GM12864 (cell line): ENCODE measurements at regions not wholly inside any gene's neighbourhood (a gene's known extent, or its start where the extent isn't known, plus 50 kb on each side); places are given as distances from the start of the nearest gene placed in this dataset.
A peak's percentile ranks its signal among the peaks of the same experiment; 100 is the strongest.
"Not testable (repeated sequence)": the region's sequence is repeated elsewhere in the genome, so short reads cannot be mapped to it uniquely, and the experiment has no call there.

Experiments
- DNase-seq: peaks from one replicate; pipeline ENCODE4 v3.0.0-alpha.2; 2011; ENCODE audit warnings: low read depth
- H3K4me3 ChIP-seq: 2 replicates; pipeline ENCODE4 v1.5.1; 2011; ENCODE audit warnings: mild to moderate bottlenecking, low read depth, low read length, control low read depth
- CTCF ChIP-seq: IDR thresholded peaks from 2 replicates; pipeline ENCODE4 v1.5.1; 2011; ENCODE audit warnings: low read depth, mild to moderate bottlenecking, moderate library complexity, low read length, control low read depth, inconsistent platforms; ENCODE audit errors: missing control alignments

- no peak for TF ChIP-seq CTCF
- peak; percentile 68 for DNase-seq
- no peak overlapping the region for H3K4me3 ChIP-seq
Measured at GRCh38 chr6:68087399-68088133, 547.5 kb upstream of the ADGRB3 start.

- TF ChIP-seq CTCF: no peak
- H3K4me3 ChIP-seq: no peak overlapping the region
- no peak for DNase-seq
Measured at GRCh38 chr6:68086199-68086598, 548.9 kb upstream of the ADGRB3 start.

GRCh38 chr6:68085599-68085998, 549.5 kb upstream of the ADGRB3 start:
- H3K4me3 ChIP-seq, DNase-seq: not testable (repeated sequence)

GRCh38 chr6:68082086-68082485, 553.0 kb upstream of the ADGRB3 start:
- no peak for DNase-seq
- TF ChIP-seq CTCF: no peak
- no peak overlapping the region for H3K4me3 ChIP-seq

- DNase-seq: no peak
- H3K4me3 ChIP-seq: no peak overlapping the region
- TF ChIP-seq CTCF: no peak
Measured at GRCh38 chr6:68080074-68080473, 555.0 kb upstream of the ADGRB3 start.

GRCh38 chr6:68077661-68078060, 557.4 kb upstream of the ADGRB3 start:
- TF ChIP-seq CTCF: no peak
- no peak overlapping the region for H3K4me3 ChIP-seq
- no peak for DNase-seq

GRCh38 chr6:68071740-68072139, 563.3 kb upstream of the ADGRB3 start:
- DNase-seq: no peak
- no peak for TF ChIP-seq CTCF
- no peak overlapping the region for H3K4me3 ChIP-seq
